K562 (cell line): ENCODE measurements at regions not wholly inside any gene's neighbourhood (a gene's known extent, or its start where the extent isn't known, plus 50 kb on each side); places are given as distances from the start of the nearest gene placed in this dataset.

Experiments used
- ATAC-seq: fragments of 200-7000 bp; cut with Tn5 transposase; 3 replicates; pipeline ENCODE4 v1.9.1; 2020; ENCODE audit warnings: moderate library complexity
- BruUV-seq: library from RNA; stranded (reverse); fragments of 400-500 nt; replicated peaks from 2 replicates; lab custom pipeline; 2021; lab: Mats Ljungman, UMichigan
- CTCF ChIA-PET: fragments of 300-600 bp; formaldehyde crosslinking; extraction: SDS; loops from one replicate; lab custom pipeline; 2021; ENCODE audit warnings: low intra/inter-chr PET ratio; lab: Yijun Ruan, JAX
- POLR2A ChIA-PET: fragments of 300-600, 350-650 bp; sonication (Branson Sonifier 250); formaldehyde crosslinking; extraction: SDS; loops from one replicate; lab custom pipeline; 2021; ENCODE audit warnings: antibody characterized with exemption, inconsistent platforms; lab: Yijun Ruan, JAX
- DNase-seq, 4 experiments: peaks; one replicate each; pipeline versions ENCODE4 v3.0.0 to v3.0.0-alpha.2; 2011 to 2018; ENCODE audit warnings: low spot score in 3 of 4, mixed read lengths in 3 of 4; ENCODE audit errors: extremely low read depth in 1 of 4
- FAIRE-seq: peaks from 2 replicates; lab custom pipeline; 2011; peaks lifted over from hg19 to GRCh38; lab: Jason Lieb, UNC
- H2AFZ ChIP-seq: 2 replicates; pipeline ENCODE4 v1.6.0; 2011; ENCODE audit warnings: low read depth, low read length, control low read depth, inconsistent platforms
- H3K27ac ChIP-seq: fragments of 200-600 bp; 3 replicates; pipeline ENCODE4 v1.8.0; 2011; ENCODE audit warnings: low read depth, mild to moderate bottlenecking, control low read depth, inconsistent platforms, low read length, moderate library complexity, mixed read lengths; ENCODE audit errors: extremely low read depth
- H3K27me3 ChIP-seq, 2 experiments: fragments of 300-600 bp in 1 of 2; 2 replicates in 1 of 2; 3 replicates in 1 of 2; pipeline versions ENCODE4 v1.6.0 to v1.8.0; 2011; ENCODE audit warnings: inconsistent platforms in 2 of 2, low read length in 2 of 2, mild to moderate bottlenecking in 1 of 2, mixed read lengths in 1 of 2, moderate library complexity in 1 of 2; ENCODE audit not compliant: control insufficient read depth in 2 of 2, insufficient read depth in 2 of 2
- H3K36me3 ChIP-seq: fragments of 300-600 bp; 3 replicates; pipeline ENCODE4 v1.8.0; 2011; ENCODE audit warnings: mild to moderate bottlenecking, low read length, inconsistent platforms; ENCODE audit not compliant: control insufficient read depth, insufficient read depth
- H3K4me1 ChIP-seq, 2 experiments: fragments of 200-600 bp in 1 of 2; replicated peaks in 1 of 2; 2 replicates in 1 of 2; 3 replicates in 1 of 2; pipeline versions ENCODE4 v1.5.1 to v1.8.0; 2011; ENCODE audit warnings: inconsistent platforms in 2 of 2, low read length in 2 of 2, mild to moderate bottlenecking in 1 of 2, mixed read lengths in 1 of 2, moderate library complexity in 1 of 2; ENCODE audit not compliant: control insufficient read depth in 2 of 2, insufficient read depth in 2 of 2
- H3K4me2 ChIP-seq: 2 replicates; pipeline ENCODE4 v1.6.1; 2011; ENCODE audit warnings: low read length, control low read depth, inconsistent platforms, mixed read lengths; ENCODE audit not compliant: insufficient read depth
- H3K4me3 ChIP-seq: fragments of 200-600 bp; sonication (generic), shearing (Covaris generic); 2 replicates; pipeline ENCODE4 v1.5.1; 2016; ENCODE audit warnings: control low read depth, inconsistent platforms
- H3K79me2 ChIP-seq: fragments of 200-600 bp; 3 replicates; pipeline ENCODE4 v1.8.0; 2011; ENCODE audit warnings: low read length, inconsistent platforms; ENCODE audit not compliant: control insufficient read depth, insufficient read depth
- H3K9ac ChIP-seq, 2 experiments: 2 replicates each; pipeline versions ENCODE4 v1.6.0 to v1.6.1; 2011; ENCODE audit warnings: low read depth in 2 of 2, low read length in 2 of 2, control low read depth in 1 of 2, inconsistent platforms in 1 of 2, mild to moderate bottlenecking in 1 of 2, mixed read lengths in 1 of 2; ENCODE audit not compliant: insufficient read depth in 1 of 2
- H3K9me1 ChIP-seq: one replicate; pipeline ENCODE4 v1.6.0; 2011; ENCODE audit warnings: inconsistent platforms, mild to moderate bottlenecking, low read length, moderate library complexity; ENCODE audit not compliant: control insufficient read depth, insufficient read depth
- H3K9me3 ChIP-seq: replicated peaks from 2 replicates; pipeline ENCODE4 v1.5.1; 2011; ENCODE audit warnings: low read depth, low read length, inconsistent platforms; ENCODE audit not compliant: control insufficient read depth, insufficient read depth
- H4K20me1 ChIP-seq: replicated peaks from 2 replicates; pipeline ENCODE4 v1.6.1; 2011; ENCODE audit warnings: low read length, inconsistent platforms, mixed read lengths; ENCODE audit not compliant: control insufficient read depth, insufficient read depth
- DNMT1 ChIP-seq: fragments of 450-650 bp; IDR thresholded peaks from 2 replicates; pipeline ENCODE4 v1.6.1; 2016; ENCODE audit warnings: antibody characterized with exemption, mild to moderate bottlenecking
- ELK1 ChIP-seq: sonication (generic); formaldehyde crosslinking; IDR thresholded peaks from 2 replicates; pipeline ENCODE4 v1.8.1; 2022; ENCODE audit warnings: missing genetic modification reagents
- ETV6 ChIP-seq, 3 experiments: fragments of 150-350 bp in 1 of 3; sonication (generic) in 1 of 3; formaldehyde crosslinking in 1 of 3; IDR thresholded peaks; 2 replicates each; pipeline versions ENCODE4 v1.6.1 to v1.8.0; 2014 to 2022; ENCODE audit warnings: borderline replicate concordance in 2 of 3, low read depth in 2 of 3, antibody characterized with exemption in 1 of 3, low read length in 1 of 3, mild to moderate bottlenecking in 1 of 3, missing genetic modification reagents in 1 of 3
- EWSR1 ChIP-seq: fragments of 450-650 bp; IDR thresholded peaks from 2 replicates; pipeline ENCODE4 v1.6.1; 2018; ENCODE audit warnings: borderline replicate concordance, mild to moderate bottlenecking, low read depth, moderate library complexity; ENCODE audit not compliant: partially characterized antibody
- KLF10 ChIP-seq: fragments of 250-450 bp; sonication (Bioruptor Pico); IDR thresholded peaks from 2 replicates; pipeline ENCODE4 v1.6.1; 2021; ENCODE audit warnings: matching md5 sums
- NFIC ChIP-seq: fragments of 450-650 bp; IDR thresholded peaks from 2 replicates; pipeline ENCODE4 v1.6.1; 2017; ENCODE audit warnings: mild to moderate bottlenecking, inconsistent platforms
- PURB ChIP-seq: sonication (generic); formaldehyde crosslinking; IDR thresholded peaks from 2 replicates; pipeline ENCODE4 v1.9.0; 2021; ENCODE audit warnings: low read depth, mild to moderate bottlenecking, missing genetic modification reagents
- RBM34 ChIP-seq: fragments of 200-400 bp; formaldehyde crosslinking; IDR thresholded peaks from 2 replicates; pipeline ENCODE4 v1.6.1; 2018; ENCODE audit warnings: low read length, borderline replicate concordance; ENCODE audit not compliant: insufficient read depth
- TCF15 ChIP-seq: fragments of 250-450 bp; sonication (Bioruptor Pico); IDR thresholded peaks from 2 replicates; pipeline ENCODE4 v1.8.0; 2022; ENCODE audit warnings: moderate library complexity, mild to moderate bottlenecking, inconsistent platforms
- ZBTB8A ChIP-seq: fragments of 450-650 bp; IDR thresholded peaks from 2 replicates; pipeline ENCODE4 v1.6.1; 2018; ENCODE audit warnings: mild to moderate bottlenecking, moderate library complexity; ENCODE audit not compliant: partially characterized antibody
- ZNF316 ChIP-seq: fragments of 450-650 bp; IDR thresholded peaks from 2 replicates; pipeline ENCODE4 v1.6.1; 2016
- ZNF561 ChIP-seq: fragments of 450-650 bp; formaldehyde crosslinking; conservative IDR thresholded peaks from 2 replicates; pipeline ENCODE4 v1.4.0; 2020; ENCODE audit warnings: mild to moderate bottlenecking, moderate library complexity
- in situ Hi-C: fragments of 300-500 bp; cut with MboI; formaldehyde crosslinking; loops from 4 replicates; pipeline ENCODE4 v1.15.0; 2018; ENCODE audit warnings: inconsistent platforms, mixed read lengths
- intact Hi-C: fragments of 100-400 bp; cut with micrococcal nuclease; formaldehyde crosslinking; loops from 2 replicates; pipeline ENCODE4 v1.14.2; 2022
- TF ChIP-seq, protein P1 (sequence below), 2 experiments: fragments of 450-650 bp; conservative IDR thresholded peaks; 2 replicates each; pipeline ENCODE4 v1.6.1; 2017; ENCODE audit warnings: mild to moderate bottlenecking in 2 of 2, moderate library complexity in 2 of 2
- TF ChIP-seq, protein P2 (sequence below): IDR thresholded peaks from 2 replicates; pipeline ENCODE4 v1.6.1; 2016; ENCODE audit warnings: missing genetic modification characterization, missing compliant biosample characterization
- TF ChIP-seq, protein P3 (sequence below), 2 experiments: IDR thresholded peaks in 1 of 2; conservative IDR thresholded peaks in 1 of 2; 2 replicates each; pipeline ENCODE4 v1.6.1; 2016; ENCODE audit warnings: low read depth in 2 of 2, mild to moderate bottlenecking in 1 of 2, missing compliant biosample characterization in 1 of 2, missing genetic modification characterization in 1 of 2, moderate library complexity in 1 of 2

DNA sequence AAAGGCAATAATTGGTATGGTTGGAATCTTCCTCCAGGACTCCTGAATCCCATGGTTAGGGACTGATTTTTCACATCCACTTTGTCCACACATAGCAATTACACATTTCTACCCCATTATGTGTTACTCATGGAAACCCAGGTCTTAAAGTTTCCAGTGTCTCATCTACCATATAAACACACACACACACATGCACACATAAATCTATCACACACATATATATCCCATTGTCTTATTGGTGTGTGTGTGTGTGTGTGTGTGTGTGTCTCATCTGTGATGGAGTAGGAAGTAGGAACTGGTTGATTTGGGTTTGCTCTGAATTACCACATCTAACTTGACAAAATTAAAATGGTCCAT lies 525.4 kb downstream of the FUT8 start:
- FAIRE-seq = no peak
- ATAC-seq = no peak
- no peak for TF ChIP-seq ZNF561 (CRISPR knock-in tag)
- TF ChIP-seq, protein P1, sequence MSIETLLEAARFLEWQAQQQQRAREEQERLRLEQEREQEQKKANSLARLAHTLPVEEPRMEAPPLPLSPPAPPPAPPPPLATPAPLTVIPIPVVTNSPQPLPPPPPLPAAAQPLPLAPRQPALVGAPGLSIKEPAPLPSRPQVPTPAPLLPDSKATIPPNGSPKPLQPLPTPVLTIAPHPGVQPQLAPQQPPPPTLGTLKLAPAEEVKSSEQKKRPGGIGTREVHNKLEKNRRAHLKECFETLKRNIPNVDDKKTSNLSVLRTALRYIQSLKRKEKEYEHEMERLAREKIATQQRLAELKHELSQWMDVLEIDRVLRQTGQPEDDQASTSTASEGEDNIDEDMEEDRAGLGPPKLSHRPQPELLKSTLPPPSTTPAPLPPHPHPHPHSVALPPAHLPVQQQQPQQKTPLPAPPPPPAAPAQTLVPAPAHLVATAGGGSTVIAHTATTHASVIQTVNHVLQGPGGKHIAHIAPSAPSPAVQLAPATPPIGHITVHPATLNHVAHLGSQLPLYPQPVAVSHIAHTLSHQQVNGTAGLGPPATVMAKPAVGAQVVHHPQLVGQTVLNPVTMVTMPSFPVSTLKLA (conservative IDR thresholded peaks at IDR 0.05) = no peak
- no peak for TF ChIP-seq TCF15 (CRISPR knock-in tag)
- no peak for TF ChIP-seq ZNF316
- TF ChIP-seq PURB (CRISPR knock-in tag) = no peak
- TF ChIP-seq KLF10 (CRISPR knock-in tag) = no peak
- no peak for TF ChIP-seq NFIC
- no peak for TF ChIP-seq DNMT1
- TF ChIP-seq, protein P2, sequence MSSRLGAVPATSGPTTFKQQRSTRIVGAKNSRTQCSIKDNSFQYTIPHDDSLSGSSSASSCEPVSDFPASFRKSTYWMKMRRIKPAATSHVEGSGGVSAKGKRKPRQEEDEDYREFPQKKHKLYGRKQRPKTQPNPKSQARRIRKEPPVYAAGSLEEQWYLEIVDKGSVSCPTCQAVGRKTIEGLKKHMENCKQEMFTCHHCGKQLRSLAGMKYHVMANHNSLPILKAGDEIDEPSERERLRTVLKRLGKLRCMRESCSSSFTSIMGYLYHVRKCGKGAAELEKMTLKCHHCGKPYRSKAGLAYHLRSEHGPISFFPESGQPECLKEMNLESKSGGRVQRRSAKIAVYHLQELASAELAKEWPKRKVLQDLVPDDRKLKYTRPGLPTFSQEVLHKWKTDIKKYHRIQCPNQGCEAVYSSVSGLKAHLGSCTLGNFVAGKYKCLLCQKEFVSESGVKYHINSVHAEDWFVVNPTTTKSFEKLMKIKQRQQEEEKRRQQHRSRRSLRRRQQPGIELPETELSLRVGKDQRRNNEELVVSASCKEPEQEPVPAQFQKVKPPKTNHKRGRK (tag) = no peak
- no peak for TF ChIP-seq EWSR1
- TF ChIP-seq ZBTB8A = no peak
- TF ChIP-seq, protein P3, sequence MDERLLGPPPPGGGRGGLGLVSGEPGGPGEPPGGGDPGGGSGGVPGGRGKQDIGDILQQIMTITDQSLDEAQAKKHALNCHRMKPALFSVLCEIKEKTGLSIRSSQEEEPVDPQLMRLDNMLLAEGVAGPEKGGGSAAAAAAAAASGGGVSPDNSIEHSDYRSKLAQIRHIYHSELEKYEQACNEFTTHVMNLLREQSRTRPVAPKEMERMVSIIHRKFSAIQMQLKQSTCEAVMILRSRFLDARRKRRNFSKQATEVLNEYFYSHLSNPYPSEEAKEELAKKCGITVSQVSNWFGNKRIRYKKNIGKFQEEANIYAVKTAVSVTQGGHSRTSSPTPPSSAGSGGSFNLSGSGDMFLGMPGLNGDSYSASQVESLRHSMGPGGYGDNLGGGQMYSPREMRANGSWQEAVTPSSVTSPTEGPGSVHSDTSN (CRISPR knock-in tag; IDR thresholded peaks at IDR 0.05; ENCODE audit: low read depth) = no peak
- TF ChIP-seq, protein P3 (tag; conservative IDR thresholded peaks at IDR 0.05; ENCODE audit: low read depth) = no peak
- no peak for TF ChIP-seq RBM34
- TF ChIP-seq ELK1 = no peak
- no peak for TF ChIP-seq ETV6 (IDR thresholded peaks at IDR 0.05; ENCODE audit: borderline replicate concordance in 1 of 2, low read depth in 2 of 2, low read length in 1 of 2)
- no peak for TF ChIP-seq ETV6 (CRISPR knock-in tag; IDR thresholded peaks at IDR 0.05; ENCODE audit: borderline replicate concordance)
- Histone ChIP-seq H3K4me3 (no peak overlapping the region), H3K9me3 (no peaks in the 10 kb centered on the region), H3K9ac (no peak overlapping the region), H2AFZ (no peak overlapping the region), H3K9me1 (no peaks in the 10 kb centered on the region), H3K36me3 (no peaks in the 10 kb centered on the region), H4K20me1 (no peaks in the 10 kb centered on the region), H3K27ac (no peak overlapping the region), H3K27me3 (no peaks in the 10 kb centered on the region), H3K4me2 (no peak overlapping the region), H3K79me2 (no peaks in the 10 kb centered on the region), H3K4me1 (no peaks in the 10 kb centered on the region)
- ChIA-PET POLR2A (no interaction called here), CTCF (no interaction called here)
- in situ Hi-C loops = no loop called here
- DNase-seq = no peak
- intact Hi-C loops = no loop called here
- no TSS peak for BruUV-seq
